ENCODE measurements at regions not wholly inside any gene's neighbourhood (a gene's known extent, or its start where the extent isn't known, plus 50 kb on each side); places are given as distances from the start of the nearest gene placed in this dataset.
A peak's percentile ranks its signal among the peaks of the same experiment; 100 is the strongest.
"Not testable (repeated sequence)": the region's sequence is repeated elsewhere in the genome, so short reads cannot be mapped to it uniquely, and the experiment has no call there.

GRCh38 chr13:44051405-44051804 lies 171.7 kb downstream of the LACC1 start:
- Histone ChIP-seq H3K4me3 (no peak overlapping the region), H3K27ac (no peak overlapping the region)

GRCh38 chr13:44051918-44052675 lies 172.4 kb downstream of the LACC1 start:
- Histone ChIP-seq H3K4me3 (no peak overlapping the region), H3K27ac (no peak overlapping the region), H3K9me3 (replicated peaks) (no peaks in the 10 kb centered on the region), H3K36me3 (no peaks in the 10 kb centered on the region), H3K4me1 (no peaks in the 10 kb centered on the region), H3K27me3 (peaks cover 3% of the 10 kb centered on the region; the same call in 1 of the 2 replicates)
- DNase-seq: no peak

More at GRCh38 chr13:44051405-44051804, 171.7 kb downstream of the LACC1 start:
- H3K9me3 ChIP-seq (replicated peaks): no peaks in the 10 kb centered on the region
- H3K27me3 ChIP-seq: peaks cover 3% of the 10 kb centered on the region; the same call in 1 of the 2 replicates
- no peak for DNase-seq
- no peaks in the 10 kb centered on the region for H3K4me1 ChIP-seq
- H3K36me3 ChIP-seq: no peaks in the 10 kb centered on the region

- H3K4me1 ChIP-seq: no peaks in the 10 kb centered on the region; the same call in 1 of the 2 replicates
- H3K27ac ChIP-seq: no peak overlapping the region
- no peak overlapping the region for H3K4me3 ChIP-seq
- no peak for DNase-seq
- no peaks in the 10 kb centered on the region for H3K9me3 ChIP-seq (replicated peaks)
- H3K27me3 ChIP-seq: no peaks in the 10 kb centered on the region
- no peaks in the 10 kb centered on the region for H3K36me3 ChIP-seq
These were observed 173.1 kb downstream of the LACC1 start for GRCh38 chr13:44052780-44053184.

- Histone ChIP-seq H3K27me3 (no peaks in the 10 kb centered on the region), H3K27ac (no peak overlapping the region), H3K4me1 (peaks cover 2% of the 10 kb centered on the region; the same call in 1 of the 2 replicates), H3K4me3 (no peak overlapping the region), H3K36me3 (no peaks in the 10 kb centered on the region), H3K9me3 (replicated peaks) (no peaks in the 10 kb centered on the region)
- DNase-seq: no peak
These were observed 173.5 kb downstream of the LACC1 start for GRCh38 chr13:44053208-44053607.

- Histone ChIP-seq H3K4me3 (no peak overlapping the region), H3K27me3 (no peaks in the 10 kb centered on the region), H3K4me1 (peaks cover 9% of the 10 kb centered on the region; the same call in 1 of the 2 replicates), H3K27ac (no peak overlapping the region), H3K36me3 (no peaks in the 10 kb centered on the region), H3K9me3 (replicated peaks) (no peaks in the 10 kb centered on the region)
- no peak for DNase-seq
These were observed 174.8 kb downstream of the LACC1 start for GRCh38 chr13:44054525-44054924.

- H3K4me1 ChIP-seq: not testable (repeated sequence)
These were observed 176.0 kb downstream of the LACC1 start for GRCh38 chr13:44055681-44056080.

GRCh38 chr13:44058067-44058466 lies 178.4 kb downstream of the LACC1 start:
- DNase-seq: no peak
- Histone ChIP-seq H3K27me3 (no peaks in the 10 kb centered on the region), H3K36me3 (no peaks in the 10 kb centered on the region), H3K4me1 (peaks cover 9% of the 10 kb centered on the region; the same call in 1 of the 2 replicates), H3K9me3 (replicated peaks) (no peaks in the 10 kb centered on the region), H3K27ac (no peak overlapping the region), H3K4me3 (no peak overlapping the region)

More at GRCh38 chr13:44055681-44056080, 176.0 kb downstream of the LACC1 start:
- not testable (repeated sequence) for H3K9me3 ChIP-seq (replicated peaks); H3K4me3 ChIP-seq; H3K36me3 ChIP-seq; DNase-seq; H3K27ac ChIP-seq; H3K27me3 ChIP-seq

- DNase-seq: peak; percentile 5 to 28
- Histone ChIP-seq H3K4me3 (no peak overlapping the region), H3K27me3 (no peaks in the 10 kb centered on the region), H3K36me3 (no peaks in the 10 kb centered on the region), H3K9me3 (replicated peaks) (no peaks in the 10 kb centered on the region), H3K27ac (no peak overlapping the region), H3K4me1 (peaks cover 9% of the 10 kb centered on the region; the same call in 1 of the 2 replicates)
These were observed 179.0 kb downstream of the LACC1 start for GRCh38 chr13:44058624-44059215.

- H3K27ac ChIP-seq: no peak overlapping the region
- H3K9me3 ChIP-seq (replicated peaks): no peaks in the 10 kb centered on the region
- H3K4me1 ChIP-seq: peaks cover 9% of the 10 kb centered on the region; the same call in 1 of the 2 replicates
- H3K36me3 ChIP-seq: no peaks in the 10 kb centered on the region
- DNase-seq: no peak
- H3K27me3 ChIP-seq: no peaks in the 10 kb centered on the region
- H3K4me3 ChIP-seq: no peak overlapping the region
These were observed 182.2 kb downstream of the LACC1 start for GRCh38 chr13:44061876-44062275.

- no peaks in the 10 kb centered on the region for H3K36me3 ChIP-seq
- H3K27ac ChIP-seq: no peak overlapping the region
- no peak for DNase-seq
- peaks cover 7% of the 10 kb centered on the region; the same call in 1 of the 2 replicates for H3K4me1 ChIP-seq
- no peaks in the 10 kb centered on the region for H3K27me3 ChIP-seq
- no peaks in the 10 kb centered on the region for H3K9me3 ChIP-seq (replicated peaks)
- H3K4me3 ChIP-seq: no peak overlapping the region
These were observed 183.8 kb downstream of the LACC1 start for GRCh38 chr13:44063467-44063866.

GRCh38 chr13:44063881-44064280 lies 184.2 kb downstream of the LACC1 start:
- DNase-seq: no peak
- Histone ChIP-seq H3K27me3 (no peaks in the 10 kb centered on the region), H3K9me3 (replicated peaks) (no peaks in the 10 kb centered on the region), H3K27ac (no peak overlapping the region), H3K4me1 (peaks cover 6% of the 10 kb centered on the region; the same call in 1 of the 2 replicates), H3K36me3 (no peaks in the 10 kb centered on the region), H3K4me3 (no peak overlapping the region)

GRCh38 chr13:44064357-44064756 lies 184.7 kb downstream of the LACC1 start:
- Histone ChIP-seq H3K27me3 (no peaks in the 10 kb centered on the region), H3K4me3 (no peak overlapping the region)
- DNase-seq: no peak

GRCh38 chr13:44068169-44068568 lies 188.5 kb downstream of the LACC1 start:
- no peak overlapping the region for H3K27ac ChIP-seq

More at GRCh38 chr13:44064357-44064756, 184.7 kb downstream of the LACC1 start:
- Histone ChIP-seq H3K36me3 (no peaks in the 10 kb centered on the region), H3K27ac (no peak overlapping the region), H3K4me1 (peaks cover 1% of the 10 kb centered on the region; the same call in 1 of the 2 replicates), H3K9me3 (replicated peaks) (no peaks in the 10 kb centered on the region)

GRCh38 chr13:44068737-44069136 lies 189.0 kb downstream of the LACC1 start:
- Histone ChIP-seq H3K27ac (no peak overlapping the region), H3K36me3 (no peaks in the 10 kb centered on the region)
- peak in 1 of 2 experiments; percentile 9 for DNase-seq

More at GRCh38 chr13:44068169-44068568, 188.5 kb downstream of the LACC1 start:
- no peaks in the 10 kb centered on the region for H3K4me1 ChIP-seq
- H3K4me3 ChIP-seq: no peak overlapping the region
- H3K9me3 ChIP-seq (replicated peaks): no peaks in the 10 kb centered on the region
- H3K36me3 ChIP-seq: no peaks in the 10 kb centered on the region
- no peak for DNase-seq
- no peaks in the 10 kb centered on the region for H3K27me3 ChIP-seq

GRCh38 chr13:44072536-44072935 lies 192.8 kb downstream of the LACC1 start:
- Histone ChIP-seq H3K27ac (no peak overlapping the region), H3K36me3 (no peaks in the 10 kb centered on the region), H3K9me3 (replicated peaks) (no peaks in the 10 kb centered on the region), H3K4me1 (no peaks in the 10 kb centered on the region), H3K27me3 (no peaks in the 10 kb centered on the region), H3K4me3 (no peak overlapping the region)
- DNase-seq: no peak

More at GRCh38 chr13:44068737-44069136, 189.0 kb downstream of the LACC1 start:
- Histone ChIP-seq H3K4me1 (no peaks in the 10 kb centered on the region), H3K4me3 (no peak overlapping the region), H3K27me3 (no peaks in the 10 kb centered on the region), H3K9me3 (replicated peaks) (no peaks in the 10 kb centered on the region)

Measured in SJCRH30 (cell line).